B cell (primary cell): ENCODE measurements at regions not wholly inside any gene's neighbourhood (a gene's known extent, or its start where the extent isn't known, plus 50 kb on each side); places are given as distances from the start of the nearest gene placed in this dataset.

Experiments used
- ATAC-seq: fragments of 200-7000 bp; cut with Tn5 transposase; one replicate; pipeline ENCODE4 v1.10.0; 2021; ENCODE audit warnings: low read depth, mild to moderate bottlenecking, moderate number of reproducible peaks, moderate library complexity
- CTCF ChIA-PET: fragments of 350-600 bp; sonication (Branson Sonifier 250); formaldehyde crosslinking; loops from one replicate; lab custom pipeline; 2021; ENCODE audit warnings: antibody characterized with exemption, inconsistent platforms; lab: Charles Lee
- POLR2A ChIA-PET: fragments of 350-600 bp; sonication (Branson Sonifier 250); formaldehyde crosslinking; loops from one replicate; lab custom pipeline; 2021; ENCODE audit warnings: antibody characterized with exemption; lab: Charles Lee
- DNase-seq: peaks from one replicate; pipeline ENCODE4 v3.0.0; 2013
- H2AFZ ChIP-seq: 2 replicates; pipeline ENCODE4 v1.6.1; 2012; ENCODE audit warnings: mild to moderate bottlenecking, low read depth, low read length; ENCODE audit not compliant: insufficient read depth, poor library complexity, severe bottlenecking
- H3K27ac ChIP-seq, 2 donors: 1 replicate in 1 of 2; 2 replicates in 1 of 2; pipeline ENCODE4 v1.5.1; 2012 to 2013; ENCODE audit warnings: low read length in 2 of 2, mild to moderate bottlenecking in 2 of 2, moderate library complexity in 1 of 2
- H3K27me3 ChIP-seq, 4 experiments: fragments of 200-600 bp in 1 of 4; sonication (generic) in 1 of 4; replicated peaks in 1 of 4; 1 replicate in 2 of 4; 2 replicates in 2 of 4; pipeline versions ENCODE4 v1.6.1 to v1.7.0; 2013 to 2016; ENCODE audit warnings: low read length in 3 of 4, mild to moderate bottlenecking in 2 of 4, mixed read lengths in 1 of 4, moderate library complexity in 1 of 4; ENCODE audit not compliant: insufficient read depth in 4 of 4, control insufficient read depth in 3 of 4; ENCODE audit errors: control extremely low read depth in 1 of 4
- H3K36me3 ChIP-seq, 2 experiments: replicated peaks in 1 of 2; 1 replicate in 1 of 2; 2 replicates in 1 of 2; pipeline versions ENCODE4 v1.6.1 to v1.7.1; 2013; ENCODE audit warnings: low read length in 1 of 2; ENCODE audit not compliant: insufficient read depth in 2 of 2, control insufficient read depth in 1 of 2; ENCODE audit errors: control extremely low read depth in 1 of 2, extremely low read depth in 1 of 2
- H3K4me1 ChIP-seq, 2 donors: fragments of 200-600 bp in 1 of 2; sonication (generic) in 1 of 2; 1 replicate in 1 of 2; 2 replicates in 1 of 2; pipeline versions ENCODE4 v1.5.1 to v1.6.1; 2013 to 2017; ENCODE audit warnings: low read length in 2 of 2; ENCODE audit not compliant: control insufficient read depth in 2 of 2, insufficient read depth in 2 of 2
- H3K4me2 ChIP-seq: replicated peaks from 2 replicates; pipeline ENCODE3; 2012; ENCODE audit warnings: mild to moderate bottlenecking, low read depth, low read length; ENCODE audit not compliant: poor library complexity, severe bottlenecking
- H3K4me3 ChIP-seq, 5 experiments: fragments of 200-600 bp in 1 of 5; sonication (generic) in 1 of 5; 1 replicate in 3 of 5; 2 replicates in 2 of 5; pipeline versions ENCODE4 v1.5.1 to v1.7.0; 2011 to 2016; ENCODE audit warnings: low read length in 4 of 5, mild to moderate bottlenecking in 4 of 5, low read depth in 2 of 5, control low read depth in 1 of 5, moderate library complexity in 1 of 5; ENCODE audit not compliant: insufficient read depth in 1 of 5; ENCODE audit errors: control extremely low read depth in 1 of 5, extremely low read depth in 1 of 5
- H3K79me2 ChIP-seq: fragments of 200-600 bp; sonication (generic); one replicate; pipeline ENCODE4 v1.6.0; 2016; ENCODE audit warnings: low read length; ENCODE audit not compliant: control insufficient read depth, insufficient read depth
- H3K9ac ChIP-seq: fragments of 200-600 bp; sonication (generic); 2 replicates; pipeline ENCODE4 v1.6.1; 2017; ENCODE audit warnings: mild to moderate bottlenecking, low read length, moderate library complexity
- H3K9me3 ChIP-seq, 3 donors: one replicate each; pipeline versions ENCODE4 v1.6.1 to v1.7.1; 2013; ENCODE audit warnings: low read length in 2 of 3; ENCODE audit not compliant: control insufficient read depth in 2 of 3, insufficient read depth in 1 of 3; ENCODE audit errors: control extremely low read depth in 1 of 3
- H4K20me1 ChIP-seq: 2 replicates; pipeline ENCODE4 v1.6.0; 2012; ENCODE audit warnings: mild to moderate bottlenecking, low read length; ENCODE audit not compliant: insufficient read depth, control insufficient read depth, poor library complexity, severe bottlenecking
- H3K27ac Mint-ChIP-seq: one replicate; pipeline ENCODE4 v1.8.0; 2021; ENCODE audit warnings: mixed read lengths
- H3K27me3 Mint-ChIP-seq: one replicate; pipeline ENCODE4 v1.8.0; 2021; ENCODE audit warnings: mixed read lengths
- H3K4me1 Mint-ChIP-seq: one replicate; pipeline ENCODE4 v1.8.0; 2021; ENCODE audit warnings: mixed read lengths
- H3K4me3 Mint-ChIP-seq: one replicate; pipeline ENCODE4 v1.8.0; 2021; ENCODE audit warnings: mixed read lengths
- H3K9me3 Mint-ChIP-seq: one replicate; pipeline ENCODE4 v1.8.0; 2022; ENCODE audit warnings: mixed read lengths; ENCODE audit not compliant: insufficient read depth
- CTCF ChIP-seq: fragments of 200-600 bp; IDR thresholded peaks from one replicate; pipeline ENCODE4 v1.8.0; 2022; ENCODE audit warnings: antibody characterized with exemption, mild to moderate bottlenecking
- EZH2 ChIP-seq: IDR thresholded peaks from 2 replicates; pipeline ENCODE4 v1.6.1; 2012; ENCODE audit warnings: borderline replicate concordance, low read depth, mild to moderate bottlenecking, moderate library complexity, low read length; ENCODE audit not compliant: insufficient read depth, poor library complexity, severe bottlenecking
- WGBS: methylation state at CpG from one replicate; pipeline ENCODE4 v1.1.5; 2013; ENCODE audit warnings: missing lambda C conversion rate; ENCODE audit not compliant: insufficient coverage; 5-methylcytosine and 5-hydroxymethylcytosine counted together
- intact Hi-C: fragments of 100-400 bp; cut with micrococcal nuclease; formaldehyde crosslinking; loops from one replicate; pipeline ENCODE4 v1.10.0; 2022

GRCh38 chr13:29664591-29664990 lies 69.1 kb upstream of the SLC7A1 start:
- H3K36me3 ChIP-seq: no peaks in the 10 kb centered on the region
- H3K27ac Mint-ChIP-seq: no peak overlapping the region
- peaks cover 3% of the 10 kb centered on the region for H3K4me1 Mint-ChIP-seq
- no peaks in the 10 kb centered on the region for H3K79me2 ChIP-seq
- intact Hi-C loops: no loop called here
- no peak overlapping the region for H2AFZ ChIP-seq
- no peak overlapping the region for H3K4me3 Mint-ChIP-seq
- peaks cover 4 to 16% (median 6%) of the 10 kb centered on the region in 3 donors for H3K9me3 ChIP-seq
- no peak overlapping the region for H3K9ac ChIP-seq
- ATAC-seq: no peak
- TF ChIP-seq CTCF (no peak), EZH2 (no peak)
- H4K20me1 ChIP-seq: no peaks in the 10 kb centered on the region
- ChIA-PET POLR2A (no interaction called here), CTCF (no interaction called here)
- peaks cover 31% of the 10 kb centered on the region for H3K27me3 Mint-ChIP-seq
- H3K9me3 Mint-ChIP-seq: peaks cover 8% of the 10 kb centered on the region
- no peaks in the 10 kb centered on the region for H3K4me1 ChIP-seq
- H3K4me3 ChIP-seq: no peak overlapping the region
- no peak for DNase-seq
- peaks cover 0 to 13% (median 4%) of the 10 kb centered on the region in 4 experiments for H3K27me3 ChIP-seq
- H3K4me2 ChIP-seq: no peak overlapping the region
- H3K27ac ChIP-seq: no peak overlapping the region
- no CpG with 5 or more reads among the region's 1 CpG for WGBS

GRCh38 chr13:29654843-29655547 lies 59.5 kb upstream of the SLC7A1 start:
- Histone ChIP-seq H3K4me1 (no peaks in the 10 kb centered on the region), H3K79me2 (no peaks in the 10 kb centered on the region), H2AFZ (no peak overlapping the region), H3K9me3 (peaks cover 0 to 33% (median 21%) of the 10 kb centered on the region in 3 donors), H3K27me3 (no peaks in the 10 kb centered on the region), H3K9ac (no peak overlapping the region), H3K4me2 (no peak overlapping the region), H4K20me1 (no peaks in the 10 kb centered on the region), H3K36me3 (no peaks in the 10 kb centered on the region), H3K27ac (no peak overlapping the region), H3K4me3 (no peak overlapping the region)
- no peak overlapping the region for H3K27ac Mint-ChIP-seq
- ChIA-PET POLR2A (no interaction called here), CTCF (no interaction called here)
- no peak for TF ChIP-seq EZH2
- no peak for TF ChIP-seq CTCF
- peaks cover 14% of the 10 kb centered on the region for H3K27me3 Mint-ChIP-seq
- peaks cover 6% of the 10 kb centered on the region for H3K9me3 Mint-ChIP-seq
- 71% methylated on average over 2 of the region's 3 CpGs for WGBS
- no peak overlapping the region for H3K4me3 Mint-ChIP-seq
- ATAC-seq: no peak
- no peaks in the 10 kb centered on the region for H3K4me1 Mint-ChIP-seq
- intact Hi-C loops: no loop called here
- no peak for DNase-seq
